SHP77 treated with DMSO at 0.1 percent for 48 hours (cell line): ENCODE measurements at regions not wholly inside any gene's neighbourhood (a gene's known extent, or its start where the extent isn't known, plus 50 kb on each side); places are given as distances from the start of the nearest gene placed in this dataset.

Source experiments
- DNase-seq: peaks from one replicate; lab custom pipeline; 2025; lab: John Stamatoyannopoulos, UW

DNA sequence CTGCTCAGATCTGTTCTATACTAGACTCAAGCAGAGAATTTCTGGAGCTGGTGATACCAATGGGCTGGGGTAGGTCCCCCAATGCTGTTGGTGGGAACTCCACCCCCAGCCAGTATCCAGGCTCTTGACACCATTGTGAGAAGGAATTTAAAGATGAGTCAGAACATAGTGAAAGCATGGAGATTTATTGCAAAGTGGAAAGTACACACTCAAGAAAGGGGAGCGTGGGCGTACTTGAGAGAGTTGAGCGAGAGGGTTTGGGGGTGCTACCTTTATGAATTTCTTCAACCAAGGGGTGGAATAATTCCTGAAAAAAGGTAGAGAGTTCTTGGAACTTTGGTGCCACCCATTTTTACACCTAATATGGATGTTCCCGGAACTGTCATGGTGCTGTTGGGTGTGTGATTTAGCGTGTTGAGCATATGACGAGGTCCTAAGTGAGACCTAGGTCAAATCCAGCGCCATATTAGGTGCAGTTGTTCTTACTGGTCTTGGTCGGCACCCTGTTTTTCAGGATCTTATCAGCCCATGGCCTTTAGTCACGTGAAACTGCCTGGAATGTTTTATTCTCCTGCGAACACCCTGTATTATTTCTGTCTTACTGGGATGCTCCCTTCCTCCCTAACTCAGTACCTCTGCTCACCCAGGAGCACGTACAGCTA lies 122.0 kb upstream of the AHR start:
- DNase-seq, result no peak

DNA sequence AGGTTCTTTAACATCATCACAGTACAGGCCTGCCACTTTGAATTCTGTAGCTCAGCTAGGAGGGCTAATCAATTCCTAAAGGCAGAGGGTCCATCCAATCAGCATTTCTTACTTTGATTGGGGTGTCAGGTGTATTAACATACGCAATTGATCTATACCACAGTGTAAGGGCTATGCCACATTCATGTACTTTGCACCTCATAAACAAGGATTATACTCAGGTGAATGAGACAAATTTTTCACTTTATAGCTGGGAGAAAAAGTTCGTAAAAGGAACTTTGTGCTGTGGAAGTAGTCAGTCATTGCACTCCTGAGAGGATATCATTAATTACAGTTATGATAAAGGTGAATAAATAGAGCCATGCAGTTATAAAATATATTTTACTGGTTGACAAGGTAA lies 119.9 kb upstream of the AHR start:
- DNase-seq, result no peak

DNA sequence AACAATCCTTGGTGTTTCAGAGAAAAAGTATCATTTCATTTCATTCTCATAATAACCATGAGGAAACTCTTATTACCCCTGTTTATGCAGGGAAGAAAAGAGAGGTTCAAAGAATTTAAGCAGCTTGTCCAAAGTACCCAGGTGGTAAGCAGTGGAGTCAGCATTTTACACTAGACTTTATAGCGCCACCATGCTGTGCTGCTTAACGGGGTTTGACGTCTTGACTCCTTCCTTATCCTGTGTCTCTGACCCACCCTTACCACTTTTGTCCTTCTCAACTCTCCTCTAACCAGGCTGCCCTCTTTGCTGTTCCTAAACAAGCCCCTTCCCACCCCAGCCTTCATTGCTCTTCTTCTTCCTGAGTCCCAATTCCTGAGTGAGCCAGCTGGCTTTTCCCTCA lies 117.0 kb upstream of the AHR start:
- DNase-seq, result no peak

DNA sequence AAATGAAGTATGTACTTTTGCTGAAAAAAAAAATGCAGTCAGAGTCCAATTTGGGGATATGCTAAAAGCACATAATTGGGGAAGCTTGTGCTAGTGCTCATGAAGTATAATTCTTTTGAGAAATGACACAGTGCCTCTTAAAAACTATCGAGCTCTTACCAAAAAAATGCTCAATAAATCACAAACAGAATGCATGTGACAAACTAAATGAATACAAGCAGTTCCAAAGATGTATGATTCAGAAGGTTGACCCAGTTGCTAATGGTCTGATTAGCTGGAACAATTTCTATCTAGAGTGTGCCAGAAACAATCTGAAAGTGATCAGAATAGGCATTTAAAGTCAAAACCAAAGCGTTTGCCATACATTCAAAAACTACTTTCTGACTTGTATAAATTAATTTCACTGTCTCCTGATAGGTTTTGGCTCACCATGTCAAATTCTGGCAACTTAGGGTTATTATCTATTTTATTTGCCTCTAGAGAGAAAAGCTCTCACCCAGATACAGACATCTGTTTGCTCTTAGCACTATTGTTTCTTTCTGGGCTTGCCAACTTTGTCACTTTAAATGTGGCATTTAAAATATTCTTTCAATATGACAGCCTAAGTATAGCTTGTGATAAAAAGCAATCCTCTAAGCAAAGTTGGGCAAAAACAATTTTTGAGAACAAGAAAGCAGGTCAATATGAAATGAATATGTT lies 114.7 kb upstream of the AHR start:
- no peak for DNase-seq

DNA sequence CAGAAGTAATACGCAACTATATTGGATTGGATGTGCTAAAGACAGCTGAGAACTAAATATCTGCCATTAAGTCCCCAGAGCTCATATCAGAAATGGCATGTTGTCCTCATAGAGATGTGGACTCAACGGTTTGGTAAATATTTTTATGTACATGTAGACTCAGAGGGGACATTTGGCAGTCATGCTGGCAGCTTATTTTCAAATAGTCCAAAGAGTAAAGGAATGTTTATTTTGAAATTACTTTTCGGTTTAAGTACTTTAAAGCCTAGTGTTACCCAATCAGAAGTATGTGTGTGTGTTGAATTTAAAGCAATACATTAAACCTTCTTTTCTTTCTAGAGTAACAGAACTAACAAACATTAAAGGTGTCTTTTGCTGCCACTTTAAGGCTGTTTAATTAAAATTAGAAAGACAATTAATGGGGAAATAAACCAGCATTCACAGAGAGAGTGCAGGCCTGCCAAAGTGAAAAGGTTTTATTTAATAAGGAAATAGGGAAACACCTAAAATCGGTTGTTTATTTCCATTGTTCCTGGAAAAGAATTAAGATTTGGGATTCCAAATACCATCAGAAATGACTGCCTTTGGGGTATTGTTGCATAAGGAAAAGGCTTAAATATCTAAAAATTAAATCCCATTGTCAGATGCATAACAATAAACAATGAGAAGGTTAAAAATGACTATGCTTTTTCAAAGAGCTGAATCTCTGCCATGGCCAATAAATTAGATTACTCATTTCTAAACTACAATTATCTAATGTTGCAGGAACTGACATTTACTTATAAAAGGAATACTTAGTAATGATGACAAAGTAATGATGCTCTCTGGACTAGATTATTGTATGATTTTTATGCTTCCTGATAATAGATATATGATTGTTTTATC lies 113.4 kb upstream of the AHR start:
- DNase-seq, result no peak

DNA sequence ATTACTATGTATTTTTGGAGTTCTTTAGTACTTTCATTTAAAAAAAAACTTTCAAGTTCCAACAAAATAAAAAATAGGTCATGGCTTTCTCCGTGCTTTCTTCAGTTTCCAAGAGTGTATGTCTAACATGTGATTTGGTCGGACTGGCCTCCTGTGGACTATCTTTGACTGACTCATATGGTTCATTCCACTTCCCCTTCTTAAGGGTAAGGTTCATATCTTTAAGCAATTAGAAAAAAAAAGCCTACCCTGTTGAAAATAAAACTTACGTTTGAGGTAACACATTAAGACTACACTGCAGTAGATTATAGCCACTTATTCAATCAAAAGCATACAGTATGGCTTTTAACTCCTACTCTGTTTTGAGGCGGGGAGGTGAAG lies 112.8 kb upstream of the AHR start:
- no peak for DNase-seq

DNA sequence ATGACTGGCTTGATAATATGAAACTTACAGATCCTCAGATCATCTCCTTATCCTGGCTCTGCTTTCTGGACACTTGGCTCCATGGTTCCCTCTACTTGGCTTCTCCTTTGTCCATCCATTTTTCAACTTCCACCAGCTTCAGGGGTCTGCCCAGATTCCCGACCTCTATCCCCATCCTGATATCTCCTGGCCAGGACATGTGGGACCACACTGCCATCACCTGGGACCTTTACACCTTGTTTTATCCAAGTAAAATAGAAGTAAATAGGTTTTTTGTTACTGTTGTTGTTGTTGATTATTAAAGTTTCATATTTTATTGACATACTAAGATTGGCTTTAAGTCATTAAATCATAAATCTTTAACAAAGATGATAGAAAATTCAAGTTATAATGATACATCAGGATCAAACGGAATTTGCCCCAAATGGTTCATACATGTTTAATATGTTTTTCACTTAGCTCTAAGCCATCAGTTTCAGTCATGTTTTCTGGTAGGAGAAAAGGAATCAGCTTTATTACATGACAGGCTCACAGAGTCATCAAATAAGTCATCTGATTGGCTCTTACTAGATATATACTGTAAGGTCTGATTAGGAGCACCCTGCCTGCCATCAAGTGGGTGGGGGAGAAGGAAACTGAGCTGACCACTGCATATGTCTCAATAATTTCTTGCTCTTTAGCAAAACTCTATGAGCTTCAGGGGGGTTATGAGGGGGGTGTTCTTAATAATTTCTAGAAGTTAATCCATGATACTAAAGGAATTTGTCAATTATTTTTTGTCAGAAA lies 111.5 kb upstream of the AHR start:
- DNase-seq, result no peak

DNA sequence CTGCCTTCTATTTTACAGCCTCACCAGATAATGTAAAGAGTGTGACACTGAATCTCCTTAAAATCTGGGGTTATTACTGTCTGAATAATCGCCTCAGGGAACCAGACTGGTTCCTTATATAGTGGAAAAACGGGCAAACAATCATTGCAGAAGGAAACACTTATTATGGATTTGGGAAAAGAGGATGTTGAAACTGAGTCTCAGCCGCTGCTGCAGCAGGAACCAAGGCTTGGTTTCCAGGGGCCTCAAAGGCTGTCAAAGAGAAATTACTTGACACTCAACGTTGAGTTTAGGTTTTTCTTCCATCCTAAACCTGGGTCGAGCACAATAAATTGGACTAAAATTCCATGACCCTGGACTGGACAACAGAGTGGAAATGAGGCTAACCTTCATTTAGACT lies 103.8 kb upstream of the AHR start:
- no peak for DNase-seq

DNA sequence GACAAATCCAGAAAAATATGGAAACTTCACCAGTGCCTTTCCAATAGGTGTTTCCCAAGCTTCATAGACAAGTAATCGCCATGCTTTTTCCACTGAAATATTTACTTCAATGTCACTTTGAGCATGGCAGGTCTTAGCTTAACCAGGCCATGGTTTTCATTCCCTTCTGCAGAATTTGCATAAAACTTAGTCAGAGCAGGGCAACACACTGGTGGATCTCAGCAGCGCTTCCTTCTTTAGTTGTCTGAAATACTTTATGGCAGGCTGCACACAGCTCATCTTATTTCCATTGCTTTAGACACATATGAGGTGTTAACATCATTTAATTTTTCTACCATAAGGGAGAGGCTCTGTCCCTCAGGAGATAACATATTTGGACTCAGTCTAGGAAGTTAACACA lies 102.9 kb upstream of the AHR start:
- no peak for DNase-seq

DNA sequence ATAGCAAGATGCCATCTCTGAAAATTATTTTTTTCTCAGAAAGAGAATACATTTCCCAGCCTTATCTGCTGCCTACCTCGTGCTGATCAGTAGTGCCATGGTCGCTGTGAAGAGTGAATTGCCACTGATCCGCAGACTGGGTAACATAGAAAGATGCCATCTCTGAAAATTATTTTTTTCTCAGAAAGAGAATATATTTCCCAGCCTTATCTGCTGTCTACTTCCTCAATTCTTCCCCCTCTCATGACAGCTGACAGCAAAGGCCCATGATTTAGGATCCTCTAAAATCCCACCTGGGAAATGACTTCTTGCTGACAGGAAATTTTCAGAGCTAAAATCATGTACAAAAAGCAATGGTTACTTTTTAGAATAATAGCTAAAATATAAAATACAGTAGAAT lies 92.5 kb upstream of the AHR start:
- DNase-seq, result no peak

DNA sequence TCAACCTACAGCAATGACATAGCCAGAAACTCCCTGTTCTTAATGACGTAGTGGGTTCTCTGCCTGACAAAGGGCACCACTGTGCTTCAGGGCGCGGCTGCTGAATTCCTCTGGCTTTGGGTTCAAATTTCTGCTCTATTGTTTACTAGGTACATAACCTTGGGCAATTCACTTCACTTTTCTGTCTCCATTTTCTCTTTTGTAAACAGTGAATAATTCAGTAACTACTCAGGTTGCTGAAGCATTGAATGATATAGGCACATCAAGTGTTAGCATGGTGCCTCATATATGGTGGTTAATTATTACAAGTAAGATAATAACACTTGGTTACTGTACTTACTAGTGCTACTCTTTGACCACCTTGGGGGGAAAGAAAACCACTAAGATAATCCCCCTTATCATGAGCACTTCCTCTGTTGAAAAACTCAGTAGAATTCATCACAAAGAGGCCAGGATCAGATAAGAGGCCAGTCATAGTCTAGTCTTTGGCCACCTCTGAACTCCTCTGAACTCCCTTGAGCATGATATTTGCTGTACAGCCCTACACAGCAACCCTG lies 92.0 kb upstream of the AHR start:
- DNase-seq, result no peak

DNA sequence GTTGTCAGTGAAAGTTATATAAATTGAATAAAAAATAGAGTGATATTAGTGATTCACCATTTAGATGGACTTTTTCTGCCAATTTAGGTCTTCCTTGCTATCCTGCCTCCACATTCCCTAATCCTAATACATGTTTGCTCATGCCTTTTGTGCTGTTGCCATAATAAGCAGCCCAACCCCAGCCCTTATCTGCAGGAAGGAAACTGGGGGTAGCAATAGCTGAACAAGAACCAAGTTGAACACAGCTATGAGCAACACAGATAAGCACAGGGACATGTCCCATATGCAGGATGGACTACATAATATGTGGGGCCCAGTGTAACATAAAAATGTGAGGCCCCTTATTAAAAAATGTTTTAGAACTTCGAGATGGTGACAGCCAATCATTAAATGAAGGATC lies 91.2 kb upstream of the AHR start:
- DNase-seq, result no peak

DNA sequence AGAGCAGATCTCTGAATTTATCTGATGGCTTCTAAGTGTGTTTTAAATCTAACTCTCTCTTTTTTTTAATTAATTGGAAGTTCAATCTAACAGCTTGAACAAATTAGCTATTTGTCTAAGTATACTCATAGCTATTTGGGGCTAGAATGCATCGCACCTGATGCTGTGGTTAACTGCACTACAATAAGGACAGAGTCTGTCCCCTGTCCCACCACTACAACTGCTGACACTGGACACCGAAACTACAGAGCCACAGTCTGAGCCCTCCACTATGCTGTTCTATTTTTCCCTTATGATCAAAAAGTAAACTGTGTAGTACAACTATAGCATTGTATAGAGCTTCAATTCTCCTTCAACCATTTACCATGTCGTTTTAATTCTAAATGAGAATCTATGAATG lies 89.4 kb upstream of the AHR start:
- DNase-seq, result no peak

DNA sequence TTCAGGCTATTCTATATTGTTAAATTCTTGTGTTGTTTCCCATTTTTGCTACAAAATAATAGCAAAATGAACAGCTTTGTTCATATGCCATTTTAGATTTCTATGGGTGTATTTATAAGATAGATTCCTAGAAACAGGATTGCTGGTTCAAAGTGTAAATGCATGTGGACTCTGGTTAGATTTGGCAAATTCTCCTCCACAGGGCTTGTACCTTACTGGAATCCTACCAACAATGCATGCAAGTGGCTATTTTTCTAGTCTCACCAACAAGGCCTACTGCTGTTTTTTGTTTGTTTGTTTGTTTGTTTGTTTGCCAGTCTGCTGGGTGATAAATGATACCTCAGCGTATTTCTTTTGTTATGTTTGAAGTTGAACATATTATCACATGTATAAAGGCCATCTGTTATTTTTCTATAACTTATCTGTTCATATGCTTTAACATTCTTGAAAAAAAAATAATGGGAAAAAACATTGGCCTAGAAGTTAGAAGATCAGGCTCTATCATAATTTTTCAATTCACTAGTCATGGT lies 87.1 kb upstream of the AHR start:
- no peak for DNase-seq

DNA sequence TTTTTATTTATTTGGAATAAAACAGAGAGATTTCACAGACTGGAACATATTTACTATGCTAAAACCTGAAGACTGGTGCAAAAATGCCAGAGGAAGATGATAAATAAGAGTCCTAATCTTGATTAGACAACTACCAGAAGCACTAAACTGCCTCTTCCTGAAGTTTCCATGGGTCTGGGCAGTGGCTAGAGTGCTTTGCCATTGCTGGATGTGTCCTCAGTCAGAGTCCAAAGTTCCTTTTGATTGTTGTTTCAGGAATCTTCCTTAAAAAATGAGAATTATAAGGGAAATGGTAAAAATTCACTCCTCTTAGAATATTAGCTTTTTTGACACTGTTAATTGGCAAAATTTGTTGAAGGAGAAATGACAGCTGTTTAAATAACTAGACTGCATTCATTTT lies 86.3 kb upstream of the AHR start:
- no peak for DNase-seq

DNA sequence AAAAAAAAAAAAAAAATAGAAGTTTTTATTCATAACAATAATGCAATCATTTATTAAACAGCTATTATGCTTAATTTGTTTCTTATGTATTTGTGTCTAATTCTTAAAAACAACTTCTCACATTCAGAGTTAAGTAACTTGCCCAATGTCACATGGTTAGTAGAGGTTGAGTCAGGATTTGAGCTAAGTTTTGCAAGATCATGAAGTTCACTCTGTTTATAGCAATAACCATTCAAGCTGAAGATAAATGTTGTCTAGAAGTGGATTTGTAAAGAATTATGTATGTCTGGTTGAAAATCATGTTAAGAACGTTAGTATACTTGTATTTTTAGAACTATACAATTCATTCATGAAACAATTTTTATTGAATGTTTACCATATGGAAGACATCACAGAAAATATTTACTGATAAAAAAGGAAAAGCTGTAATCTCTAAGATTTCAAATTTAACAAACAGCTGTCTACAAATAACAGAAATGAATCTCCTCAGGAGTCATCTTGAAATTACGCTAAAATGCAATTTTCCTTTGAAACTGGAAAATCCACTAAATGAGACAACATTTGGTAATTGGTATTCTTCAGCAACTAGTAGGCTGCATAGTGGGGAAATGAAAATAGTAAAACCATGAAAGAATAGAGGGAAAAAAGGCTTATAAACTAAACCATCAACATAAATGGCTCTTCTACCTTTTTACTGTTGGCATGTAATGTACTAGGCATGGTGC lies 70.5 kb upstream of the AHR start:
- DNase-seq, result no peak

DNA sequence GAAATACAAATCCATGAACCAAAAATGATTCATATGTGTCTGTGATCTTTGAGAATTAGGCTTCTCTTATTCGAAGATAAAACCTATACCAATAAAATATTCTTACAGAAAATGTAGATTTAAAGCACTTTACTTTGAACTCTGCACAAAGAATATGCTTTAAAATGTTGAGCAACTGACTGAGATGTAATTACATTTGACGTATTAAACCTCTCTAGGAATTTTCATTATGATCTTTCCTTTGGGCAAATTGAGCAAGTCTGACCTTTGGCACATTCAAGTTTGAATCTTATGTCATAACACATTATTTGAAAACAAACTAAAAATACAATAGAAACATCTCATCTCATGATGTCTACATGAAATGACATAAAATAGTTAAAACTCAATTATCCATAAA lies 69.2 kb upstream of the AHR start:
- DNase-seq, result no peak

DNA sequence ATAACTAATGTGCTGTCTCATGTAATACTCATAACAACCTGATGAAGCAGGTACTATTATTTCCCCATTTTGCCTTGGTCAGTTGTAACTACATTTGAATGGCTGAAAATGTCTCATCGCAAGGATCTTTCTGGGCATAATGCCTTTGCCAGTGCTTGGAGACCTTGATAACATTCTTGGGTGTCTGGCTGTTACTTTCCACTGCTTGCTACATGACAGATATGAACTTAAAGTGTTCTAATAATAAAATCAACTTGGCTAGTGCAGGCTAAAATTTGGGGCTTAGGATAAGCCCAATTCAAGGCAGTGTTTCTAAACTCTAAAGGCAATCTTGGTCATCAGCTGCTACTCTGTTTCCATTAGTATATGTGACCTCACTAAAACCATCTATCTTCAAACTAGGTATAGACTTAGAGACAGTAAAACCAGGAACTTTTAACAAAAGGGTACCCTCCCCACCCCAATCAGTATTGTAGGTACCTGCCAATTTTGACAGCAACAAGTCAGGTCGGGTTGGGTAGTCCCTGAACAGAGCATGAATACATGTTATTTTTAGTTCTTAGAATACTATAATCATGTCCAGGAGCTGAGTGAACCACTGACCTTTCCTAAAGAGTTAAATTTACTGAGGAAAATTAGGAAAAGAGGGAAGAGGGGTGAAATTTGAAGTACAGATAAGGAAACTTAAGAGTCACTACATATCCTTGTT lies 68.2 kb upstream of the AHR start:
- DNase-seq, result no peak

DNA sequence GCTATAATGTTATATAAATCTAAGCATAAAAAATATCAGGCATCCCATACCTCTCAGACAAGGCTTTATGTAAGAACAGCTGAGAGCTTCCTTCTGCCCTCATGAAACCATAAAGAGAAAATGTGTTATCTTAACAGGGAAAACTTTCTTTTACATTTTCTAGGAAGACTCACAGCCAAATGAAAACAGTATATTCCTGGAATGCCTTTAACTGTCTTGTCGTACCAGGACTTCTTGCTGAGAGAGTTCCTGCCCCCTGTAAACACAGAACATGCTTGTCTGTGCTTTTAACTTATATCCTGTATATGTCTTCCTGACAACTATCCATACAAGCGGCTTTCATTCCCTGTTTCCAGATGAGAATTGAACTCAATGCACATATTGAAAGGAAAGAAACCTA lies 64.8 kb upstream of the AHR start:
- DNase-seq, result no peak

DNA sequence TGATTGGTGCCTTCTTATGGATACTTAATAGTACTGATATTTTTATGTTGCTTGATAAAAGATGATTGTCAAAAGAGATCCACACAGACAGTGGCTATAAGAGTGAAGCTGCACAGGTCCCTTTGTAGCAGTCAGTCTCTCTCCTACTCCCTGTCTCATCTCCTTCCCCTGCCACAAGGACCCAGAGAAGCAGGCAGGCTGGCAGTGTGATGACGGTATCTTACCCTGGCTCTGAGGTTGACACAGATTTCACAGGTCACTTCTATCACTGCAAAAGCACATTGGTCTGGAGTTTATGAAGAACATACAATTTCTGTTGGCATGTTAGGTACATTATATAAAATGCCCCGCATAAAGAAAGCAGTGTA lies 64.4 kb upstream of the AHR start:
- no peak for DNase-seq
